HCEC 1CT (cell line): ENCODE measurements at regions not wholly inside any gene's neighbourhood (a gene's known extent, or its start where the extent isn't known, plus 50 kb on each side); places are given as distances from the start of the nearest gene placed in this dataset.

ENCODE experiments used
- DNase-seq: peaks from one replicate; pipeline ENCODE4 v3.0.0-alpha.2; 2017

- no peak for DNase-seq
Measured at GRCh38 chr16:82350560-82350959, 180.5 kb upstream of the MPHOSPH6 start.

- DNase-seq: no peak
Measured at GRCh38 chr16:82345318-82345717, 175.3 kb upstream of the MPHOSPH6 start.

- peak; percentile 10 for DNase-seq
Measured at GRCh38 chr16:82344157-82344556, 174.1 kb upstream of the MPHOSPH6 start.

GRCh38 chr16:82341146-82341669 lies 171.2 kb upstream of the MPHOSPH6 start:
- DNase-seq: no peak

GRCh38 chr16:82340531-82340930 lies 170.5 kb upstream of the MPHOSPH6 start:
- no peak for DNase-seq

GRCh38 chr16:82337355-82337754 lies 167.3 kb upstream of the MPHOSPH6 start:
- no peak for DNase-seq

GRCh38 chr16:82331974-82332750 lies 162.1 kb upstream of the MPHOSPH6 start:
- DNase-seq: no peak

- no peak for DNase-seq
Measured at GRCh38 chr16:82331397-82331796, 161.4 kb upstream of the MPHOSPH6 start.

GRCh38 chr16:82329504-82330192 lies 159.6 kb upstream of the MPHOSPH6 start:
- no peak for DNase-seq

GRCh38 chr16:82328881-82329469 lies 159.0 kb upstream of the MPHOSPH6 start:
- DNase-seq: no peak

- DNase-seq: no peak
Measured at GRCh38 chr16:82323171-82323570, 153.1 kb upstream of the MPHOSPH6 start.

GRCh38 chr16:82322177-82322576 lies 152.2 kb upstream of the MPHOSPH6 start:
- no peak for DNase-seq

- DNase-seq: no peak
Measured at GRCh38 chr16:82319038-82319437, 149.0 kb upstream of the MPHOSPH6 start.

- DNase-seq: no peak
Measured at GRCh38 chr16:82317411-82318167, 147.6 kb upstream of the MPHOSPH6 start.

GRCh38 chr16:82313754-82314153 lies 143.7 kb upstream of the MPHOSPH6 start:
- no peak for DNase-seq

- no peak for DNase-seq
Measured at GRCh38 chr16:82311528-82311927, 141.5 kb upstream of the MPHOSPH6 start.

- DNase-seq: no peak
Measured at GRCh38 chr16:82302042-82302727, 132.2 kb upstream of the MPHOSPH6 start.

- no peak for DNase-seq
Measured at GRCh38 chr16:82301146-82301755, 131.2 kb upstream of the MPHOSPH6 start.

GRCh38 chr16:82300374-82300951 lies 130.4 kb upstream of the MPHOSPH6 start:
- DNase-seq: no peak

- DNase-seq: no peak
Measured at GRCh38 chr16:82298472-82298871, 128.4 kb upstream of the MPHOSPH6 start.
